ENCODE measurements at regions not wholly inside any gene's neighbourhood (a gene's known extent, or its start where the extent isn't known, plus 50 kb on each side); places are given as distances from the start of the nearest gene placed in this dataset.

DNA sequence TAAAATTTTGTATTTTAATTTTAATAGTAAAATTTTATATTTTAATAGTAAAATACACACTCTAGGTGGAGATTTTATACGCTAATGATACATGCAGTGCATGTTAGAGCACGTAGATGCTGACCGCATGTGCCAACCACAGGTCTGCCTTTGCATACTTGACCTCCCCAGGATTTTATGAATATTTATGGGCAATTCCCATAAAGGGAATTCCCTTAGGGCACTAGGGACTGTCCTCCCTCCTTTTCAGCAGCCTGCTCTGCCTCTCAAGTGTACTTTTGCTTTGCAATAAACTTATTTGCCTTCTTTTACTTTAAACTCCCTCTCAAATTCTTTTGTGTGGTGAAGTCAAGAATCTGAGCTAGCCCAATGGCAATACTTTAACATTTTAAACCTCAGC, 217.7 kb upstream of the CDH8 start:
- Histone ChIP-seq H3K4me1 (ENCODE audit: insufficient read depth, low read length) (no peaks in the 10 kb centered on the region), H3K27me3 (ENCODE audit: control insufficient read depth in 1 of 2, insufficient read depth in 2 of 2, low read length in 2 of 2) (no peaks in the 10 kb centered on the region), H3K4me3 (ENCODE audit: low read length) (no peak overlapping the region), H3K27ac (ENCODE audit: low read depth in 1 of 2, low read length in 2 of 2) (no peak overlapping the region), H3K9me3 (ENCODE audit: control insufficient read depth in 1 of 2, insufficient read depth in 1 of 2, low read length in 2 of 2) (peaks cover 5 to 8% of the 10 kb centered on the region in 2 experiments), H3K36me3 (ENCODE audit: insufficient read depth, low read length) (no peaks in the 10 kb centered on the region)
- Mint-ChIP-seq H3K27me3 (no peaks in the 10 kb centered on the region), H3K9me3 (peaks cover 14% of the 10 kb centered on the region), H3K36me3 (ENCODE audit: low read depth) (no peaks in the 10 kb centered on the region), H3K4me3 (no peak overlapping the region), H3K27ac (no peak overlapping the region), H3K4me1 (ENCODE audit: low read depth) (no peaks in the 10 kb centered on the region)
- no peak for ATAC-seq (ENCODE audit: poor library complexity)
- intact Hi-C loops (cut with DNase I, micrococcal nuclease) = no loop called here
- ChIA-PET POLR2A (no interaction called here), CTCF (no interaction called here)
- TF ChIP-seq, protein P1, sequence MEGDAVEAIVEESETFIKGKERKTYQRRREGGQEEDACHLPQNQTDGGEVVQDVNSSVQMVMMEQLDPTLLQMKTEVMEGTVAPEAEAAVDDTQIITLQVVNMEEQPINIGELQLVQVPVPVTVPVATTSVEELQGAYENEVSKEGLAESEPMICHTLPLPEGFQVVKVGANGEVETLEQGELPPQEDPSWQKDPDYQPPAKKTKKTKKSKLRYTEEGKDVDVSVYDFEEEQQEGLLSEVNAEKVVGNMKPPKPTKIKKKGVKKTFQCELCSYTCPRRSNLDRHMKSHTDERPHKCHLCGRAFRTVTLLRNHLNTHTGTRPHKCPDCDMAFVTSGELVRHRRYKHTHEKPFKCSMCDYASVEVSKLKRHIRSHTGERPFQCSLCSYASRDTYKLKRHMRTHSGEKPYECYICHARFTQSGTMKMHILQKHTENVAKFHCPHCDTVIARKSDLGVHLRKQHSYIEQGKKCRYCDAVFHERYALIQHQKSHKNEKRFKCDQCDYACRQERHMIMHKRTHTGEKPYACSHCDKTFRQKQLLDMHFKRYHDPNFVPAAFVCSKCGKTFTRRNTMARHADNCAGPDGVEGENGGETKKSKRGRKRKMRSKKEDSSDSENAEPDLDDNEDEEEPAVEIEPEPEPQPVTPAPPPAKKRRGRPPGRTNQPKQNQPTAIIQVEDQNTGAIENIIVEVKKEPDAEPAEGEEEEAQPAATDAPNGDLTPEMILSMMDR (IDR thresholded peaks at IDR 0.05) = no peak
- no peak for DNase-seq

DNA sequence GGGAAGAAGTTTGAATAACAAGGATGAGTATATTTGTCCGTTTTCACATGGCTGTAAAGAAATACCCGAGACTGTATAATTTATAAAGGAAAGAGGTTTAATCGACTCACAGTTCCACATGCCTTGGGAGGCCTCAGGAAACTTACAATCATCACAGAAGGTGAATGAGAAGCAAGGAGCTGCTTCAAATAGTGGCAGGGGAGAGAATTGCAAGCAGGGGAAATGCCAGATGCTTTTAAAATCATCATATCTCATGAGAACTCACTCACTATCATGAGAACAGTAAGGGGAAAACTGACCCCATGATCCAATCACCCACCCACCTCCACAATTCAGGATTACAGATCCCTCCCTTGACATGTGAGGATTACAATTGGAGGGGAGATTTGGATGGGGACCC, 212.8 kb upstream of the CDH8 start:
- intact Hi-C loops (cut with DNase I, micrococcal nuclease) = no loop called here
- Mint-ChIP-seq H3K36me3 (ENCODE audit: low read depth) (no peaks in the 10 kb centered on the region), H3K4me1 (ENCODE audit: low read depth) (no peaks in the 10 kb centered on the region), H3K27me3 (no peaks in the 10 kb centered on the region), H3K27ac (no peak overlapping the region), H3K9me3 (peaks cover 24% of the 10 kb centered on the region), H3K4me3 (no peak overlapping the region)
- Histone ChIP-seq H3K27ac (ENCODE audit: low read depth in 1 of 2, low read length in 2 of 2) (no peak overlapping the region), H3K36me3 (ENCODE audit: insufficient read depth, low read length) (no peaks in the 10 kb centered on the region), H3K27me3 (ENCODE audit: control insufficient read depth in 1 of 2, insufficient read depth in 2 of 2, low read length in 2 of 2) (no peaks in the 10 kb centered on the region), H3K9me3 (ENCODE audit: control insufficient read depth in 1 of 2, insufficient read depth in 1 of 2, low read length in 2 of 2) (peaks cover 5 to 6% of the 10 kb centered on the region in 2 experiments), H3K4me1 (ENCODE audit: insufficient read depth, low read length) (no peaks in the 10 kb centered on the region), H3K4me3 (ENCODE audit: low read length) (no peak overlapping the region)
- DNase-seq (no peak), ATAC-seq (ENCODE audit: poor library complexity) (no peak)
- CTCF ChIA-PET = no interaction called here
- TF ChIP-seq, protein P1 (IDR thresholded peaks at IDR 0.05) = no peak
- POLR2A ChIA-PET = no interaction called here

DNA sequence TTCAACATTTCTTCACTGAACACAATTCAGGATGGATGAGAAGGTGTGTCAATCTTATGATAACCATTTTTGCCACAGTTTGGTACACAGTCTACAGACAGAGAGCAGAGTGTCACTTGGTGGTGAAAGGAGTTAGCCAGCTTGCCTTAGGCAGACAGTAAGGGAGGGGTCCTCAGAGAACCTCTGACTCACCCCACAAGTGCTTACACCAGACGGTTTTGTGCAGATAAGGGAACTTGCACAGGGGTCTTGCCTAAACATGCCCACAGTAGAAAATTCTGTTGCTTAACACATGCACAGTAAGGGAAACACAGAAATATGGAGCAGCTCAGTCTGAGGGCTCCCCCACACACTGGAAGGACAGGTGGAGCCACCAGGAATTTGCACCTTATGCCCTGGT, 204.5 kb upstream of the CDH8 start:
- TF ChIP-seq, protein P1 (IDR thresholded peaks at IDR 0.05) = no peak
- Mint-ChIP-seq H3K27me3 (no peaks in the 10 kb centered on the region), H3K9me3 (peaks cover 4% of the 10 kb centered on the region), H3K4me3 (no peak overlapping the region), H3K36me3 (ENCODE audit: low read depth) (no peaks in the 10 kb centered on the region), H3K4me1 (ENCODE audit: low read depth) (no peaks in the 10 kb centered on the region), H3K27ac (no peak overlapping the region)
- intact Hi-C loops (cut with DNase I, micrococcal nuclease) = no loop called here
- no peak for DNase-seq
- ChIA-PET CTCF (no interaction called here), POLR2A (no interaction called here)
- no peaks in the 10 kb centered on the region for H3K4me1 ChIP-seq (ENCODE audit: insufficient read depth, low read length)
- no peak for ATAC-seq (ENCODE audit: poor library complexity)
- peaks cover 4 to 7% of the 10 kb centered on the region in 2 experiments for H3K9me3 ChIP-seq (ENCODE audit: control insufficient read depth in 1 of 2, insufficient read depth in 1 of 2, low read length in 2 of 2)
- H3K27ac ChIP-seq (ENCODE audit: low read depth in 1 of 2, low read length in 2 of 2) = no peak overlapping the region
- no peaks in the 10 kb centered on the region for H3K27me3 ChIP-seq (ENCODE audit: control insufficient read depth in 1 of 2, insufficient read depth in 2 of 2, low read length in 2 of 2)
- H3K4me3 ChIP-seq (ENCODE audit: low read length) = no peak overlapping the region
- H3K36me3 ChIP-seq (ENCODE audit: insufficient read depth, low read length) = no peaks in the 10 kb centered on the region

All from CD4-positive, alpha-beta T cell (primary cell).